ENCODE measurements at regions not wholly inside any gene's neighbourhood (a gene's known extent, or its start where the extent isn't known, plus 50 kb on each side); places are given as distances from the start of the nearest gene placed in this dataset.

- TF ChIP-seq, protein P1, sequence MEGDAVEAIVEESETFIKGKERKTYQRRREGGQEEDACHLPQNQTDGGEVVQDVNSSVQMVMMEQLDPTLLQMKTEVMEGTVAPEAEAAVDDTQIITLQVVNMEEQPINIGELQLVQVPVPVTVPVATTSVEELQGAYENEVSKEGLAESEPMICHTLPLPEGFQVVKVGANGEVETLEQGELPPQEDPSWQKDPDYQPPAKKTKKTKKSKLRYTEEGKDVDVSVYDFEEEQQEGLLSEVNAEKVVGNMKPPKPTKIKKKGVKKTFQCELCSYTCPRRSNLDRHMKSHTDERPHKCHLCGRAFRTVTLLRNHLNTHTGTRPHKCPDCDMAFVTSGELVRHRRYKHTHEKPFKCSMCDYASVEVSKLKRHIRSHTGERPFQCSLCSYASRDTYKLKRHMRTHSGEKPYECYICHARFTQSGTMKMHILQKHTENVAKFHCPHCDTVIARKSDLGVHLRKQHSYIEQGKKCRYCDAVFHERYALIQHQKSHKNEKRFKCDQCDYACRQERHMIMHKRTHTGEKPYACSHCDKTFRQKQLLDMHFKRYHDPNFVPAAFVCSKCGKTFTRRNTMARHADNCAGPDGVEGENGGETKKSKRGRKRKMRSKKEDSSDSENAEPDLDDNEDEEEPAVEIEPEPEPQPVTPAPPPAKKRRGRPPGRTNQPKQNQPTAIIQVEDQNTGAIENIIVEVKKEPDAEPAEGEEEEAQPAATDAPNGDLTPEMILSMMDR (IDR thresholded peaks at IDR 0.05) = no peak
- no peak for TF ChIP-seq POLR2A (IDR thresholded peaks at IDR 0.05)
Observed at GRCh38 chr11:112580864-112581263, 320.2 kb upstream of the PLET1 start.
